ENCODE measurements at regions not wholly inside any gene's neighbourhood (a gene's known extent, or its start where the extent isn't known, plus 50 kb on each side); places are given as distances from the start of the nearest gene placed in this dataset.
A peak's percentile ranks its signal among the peaks of the same experiment; 100 is the strongest.

GRCh38 chr1:55735106-55735505 is 519.9 kb upstream of the USP24 start:
- POLR2A ChIA-PET (ENCODE audit: low non-redundant PET): no interaction called here
- DNase-seq (ENCODE audit: low spot score): no peak
- CTCF ChIA-PET: no interaction called here
- no peak overlapping the region for H3K27ac ChIP-seq
- TF ChIP-seq CTCF (conservative IDR thresholded peaks at IDR 0.05; ENCODE audit: low read depth): no peak

GRCh38 chr1:55726994-55727393 is 511.8 kb upstream of the USP24 start:
- peak; percentile 81 for DNase-seq (ENCODE audit: low spot score)
- peak overlapping the region; percentile 71 for H3K27ac ChIP-seq
- no peak for TF ChIP-seq CTCF (conservative IDR thresholded peaks at IDR 0.05; ENCODE audit: low read depth)
- POLR2A ChIA-PET (ENCODE audit: low non-redundant PET): no interaction called here
- CTCF ChIA-PET: no interaction called here

GRCh38 chr1:55725378-55725777 is 510.2 kb upstream of the USP24 start:
- H3K27ac ChIP-seq: peak overlapping the region; percentile 79
- CTCF ChIA-PET: no interaction called here

GRCh38 chr1:55724551-55725325 is 509.6 kb upstream of the USP24 start:
- CTCF ChIA-PET: interaction anchor here (0.6 to 0.8 kb wide), 2 partner anchors 23 to 291 kb away, joined by 3 read pairs; no protein-coding TSS in a partner anchor
- H3K27ac ChIP-seq: no peak overlapping the region
- POLR2A ChIA-PET (ENCODE audit: low non-redundant PET): no interaction called here
- no peak for TF ChIP-seq CTCF (conservative IDR thresholded peaks at IDR 0.05; ENCODE audit: low read depth)
- DNase-seq (ENCODE audit: low spot score): no peak

More at GRCh38 chr1:55725378-55725777, 510.2 kb upstream of the USP24 start:
- DNase-seq (ENCODE audit: low spot score): peak; percentile 60
- POLR2A ChIA-PET (ENCODE audit: low non-redundant PET): no interaction called here
- no peak for TF ChIP-seq CTCF (conservative IDR thresholded peaks at IDR 0.05; ENCODE audit: low read depth)

- no peak for TF ChIP-seq CTCF (conservative IDR thresholded peaks at IDR 0.05; ENCODE audit: low read depth)
- ChIA-PET POLR2A (ENCODE audit: low non-redundant PET) (no interaction called here), CTCF (no interaction called here)
- no peak for DNase-seq (ENCODE audit: low spot score)
- H3K27ac ChIP-seq: no peak overlapping the region
Observed at GRCh38 chr1:55723001-55723400, 507.8 kb upstream of the USP24 start.

GRCh38 chr1:55720261-55720660 is 505.1 kb upstream of the USP24 start:
- no peak for DNase-seq (ENCODE audit: low spot score)
- H3K27ac ChIP-seq: peak overlapping the region; percentile 90
- POLR2A ChIA-PET (ENCODE audit: low non-redundant PET): no interaction called here
- TF ChIP-seq CTCF (conservative IDR thresholded peaks at IDR 0.05; ENCODE audit: low read depth): no peak
- CTCF ChIA-PET: no interaction called here

Measured in RWPE1 (cell line).